Trophoblast cell (in vitro differentiated cells and primary cell): ENCODE measurements at regions not wholly inside any gene's neighbourhood (a gene's known extent, or its start where the extent isn't known, plus 50 kb on each side); places are given as distances from the start of the nearest gene placed in this dataset.
"Not testable (repeated sequence)": the region's sequence is repeated elsewhere in the genome, so short reads cannot be mapped to it uniquely, and the experiment has no call there.

Source experiments
- DNase-seq, 2 donors: peaks; one replicate each; pipeline ENCODE4 v3.0.0-alpha.2; 2016
- H2AFZ ChIP-seq: 2 replicates; pipeline ENCODE4 v1.6.1; 2013; ENCODE audit warnings: low read length, moderate library complexity, mild to moderate bottlenecking; ENCODE audit not compliant: insufficient read depth, poor library complexity
- H2AK5ac ChIP-seq: 2 replicates; pipeline ENCODE4 v1.6.1; 2013; ENCODE audit warnings: mild to moderate bottlenecking, low read length
- H2BK120ac ChIP-seq: 2 replicates; pipeline ENCODE4 v1.6.1; 2013; ENCODE audit warnings: low read length, mild to moderate bottlenecking, moderate library complexity; ENCODE audit not compliant: insufficient read depth, poor library complexity
- H2BK12ac ChIP-seq: 2 replicates; pipeline ENCODE4 v1.6.1; 2013; ENCODE audit warnings: mild to moderate bottlenecking, low read length, moderate library complexity
- H2BK5ac ChIP-seq: 2 replicates; pipeline ENCODE4 v1.6.1; 2013; ENCODE audit warnings: low read length, low read depth, moderate library complexity, mild to moderate bottlenecking; ENCODE audit not compliant: poor library complexity
- H3K14ac ChIP-seq: 2 replicates; pipeline ENCODE4 v1.6.1; 2013; ENCODE audit warnings: mild to moderate bottlenecking, low read length
- H3K18ac ChIP-seq: 2 replicates; pipeline ENCODE4 v1.6.1; 2013; ENCODE audit warnings: mild to moderate bottlenecking, low read length
- H3K23ac ChIP-seq: 2 replicates; pipeline ENCODE4 v1.6.1; 2013; ENCODE audit warnings: low read length
- H3K27ac ChIP-seq: 2 replicates; pipeline ENCODE4 v1.5.1; 2013; ENCODE audit warnings: low read depth, mild to moderate bottlenecking, inconsistent platforms, low read length, moderate library complexity
- H3K27me3 ChIP-seq: 2 replicates; pipeline ENCODE4 v1.6.1; 2013; ENCODE audit warnings: inconsistent platforms, mild to moderate bottlenecking, low read length, moderate library complexity; ENCODE audit not compliant: insufficient read depth
- H3K36me3 ChIP-seq, 2 experiments: 1 replicate in 1 of 2; 2 replicates in 1 of 2; pipeline ENCODE4 v1.6.1; 2013; ENCODE audit warnings: low read length in 2 of 2, mild to moderate bottlenecking in 2 of 2, moderate library complexity in 1 of 2; ENCODE audit not compliant: insufficient read depth in 2 of 2, control insufficient read depth in 1 of 2
- H3K4ac ChIP-seq: 2 replicates; pipeline ENCODE4 v1.6.1; 2013; ENCODE audit warnings: low read depth, mild to moderate bottlenecking, low read length, moderate library complexity
- H3K4me1 ChIP-seq, 2 experiments: 1 replicate in 1 of 2; 2 replicates in 1 of 2; pipeline ENCODE4 v1.6.1; 2013; ENCODE audit warnings: low read length in 2 of 2, mild to moderate bottlenecking in 2 of 2, moderate library complexity in 1 of 2; ENCODE audit not compliant: insufficient read depth in 2 of 2, control insufficient read depth in 1 of 2
- H3K4me2 ChIP-seq: 2 replicates; pipeline ENCODE4 v1.6.1; 2013; ENCODE audit warnings: inconsistent platforms, mild to moderate bottlenecking, low read length, moderate library complexity
- H3K4me3 ChIP-seq: 2 replicates; pipeline ENCODE4 v1.5.1; 2013; ENCODE audit warnings: mild to moderate bottlenecking, low read depth, low read length, inconsistent platforms
- H3K79me1 ChIP-seq: one replicate; pipeline ENCODE4 v1.6.1; 2013; ENCODE audit warnings: low read length
- H3K79me2 ChIP-seq: 2 replicates; pipeline ENCODE4 v1.6.1; 2013; ENCODE audit warnings: low read length, mild to moderate bottlenecking; ENCODE audit not compliant: control insufficient read depth, insufficient read depth, poor library complexity
- H3K9ac ChIP-seq: 2 replicates; pipeline ENCODE4 v1.6.1; 2013; ENCODE audit warnings: mild to moderate bottlenecking, low read length
- H3K9me3 ChIP-seq: 2 replicates; pipeline ENCODE4 v1.6.1; 2013; ENCODE audit warnings: low read depth, mild to moderate bottlenecking, control low read depth, inconsistent platforms, low read length; ENCODE audit not compliant: insufficient read depth
- H4K12ac ChIP-seq: 2 replicates; pipeline ENCODE4 v1.6.1; 2013; ENCODE audit warnings: low read depth, mild to moderate bottlenecking, low read length, moderate library complexity
- H4K8ac ChIP-seq: 2 replicates; pipeline ENCODE4 v1.6.1; 2013; ENCODE audit warnings: low read depth, mild to moderate bottlenecking, low read length, moderate library complexity
- H4K91ac ChIP-seq: one replicate; pipeline ENCODE4 v1.6.1; 2013; ENCODE audit warnings: low read depth, mild to moderate bottlenecking, low read length, moderate library complexity
- WGBS: extraction: QIAGEN DNeasy Blood & Tissue Kit; methylation state at CpG from one replicate; pipeline ENCODE4 v1.1.7; 2013; ENCODE audit warnings: missing lambda C conversion rate; ENCODE audit not compliant: insufficient read length, insufficient coverage; ENCODE audit errors: extremely low coverage; 5-methylcytosine and 5-hydroxymethylcytosine counted together

DNA sequence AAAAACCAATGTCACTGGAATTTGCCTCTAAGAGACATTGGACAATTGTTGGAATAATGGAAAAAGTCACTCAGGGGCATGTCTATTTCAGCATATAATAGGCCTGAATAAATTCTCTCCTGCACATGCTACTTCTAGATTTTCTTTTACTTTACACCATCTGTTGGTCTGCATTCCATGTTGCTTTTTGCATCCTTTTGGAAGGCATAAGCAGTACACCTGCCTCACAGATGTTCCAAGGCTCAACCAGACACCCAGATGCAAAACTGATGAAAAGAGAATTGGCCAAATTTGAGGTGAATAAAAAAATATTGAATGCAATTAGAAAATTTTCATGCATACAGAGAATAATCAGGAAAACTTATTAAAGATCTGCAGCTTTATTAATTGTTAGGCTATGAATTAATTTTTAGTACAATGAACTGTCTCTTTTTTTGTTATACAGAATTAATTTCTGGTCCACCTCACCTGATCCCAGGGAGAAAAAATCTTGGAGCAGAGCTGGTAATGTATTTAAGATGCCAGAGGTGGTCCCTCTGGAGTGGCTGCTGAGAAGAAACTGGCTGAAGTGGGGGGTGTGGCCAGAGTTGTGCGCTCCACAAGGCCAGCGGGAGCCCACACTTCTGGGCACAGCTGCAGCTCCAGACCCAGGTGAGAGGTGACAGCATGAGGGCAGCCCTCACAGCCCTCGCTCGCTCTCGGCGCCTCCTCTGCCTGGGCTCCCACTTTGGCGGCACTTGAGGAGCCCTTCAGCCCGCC lies 778.6 kb downstream of the CDH11 start:
- no CpG with 5 or more reads among the region's 8 CpGs for WGBS
- Histone ChIP-seq H3K79me2 (no peaks in the 10 kb centered on the region), H2AK5ac (no peak overlapping the region), H3K9me3 (peaks cover 6% of the 10 kb centered on the region), H3K18ac (no peak overlapping the region), H3K4me1 (no peaks in the 10 kb centered on the region), H2BK5ac (no peak overlapping the region), H2BK12ac (no peak overlapping the region), H2AFZ (no peak overlapping the region), H3K4me2 (no peak overlapping the region), H3K9ac (no peak overlapping the region), H4K91ac (no peak overlapping the region), H3K23ac (no peak overlapping the region), H4K12ac (no peak overlapping the region), H3K4ac (no peak overlapping the region), H3K27ac (no peak overlapping the region), H4K8ac (no peak overlapping the region), H3K14ac (no peak overlapping the region), H3K36me3 (no peaks in the 10 kb centered on the region), H3K4me3 (no peak overlapping the region), H3K79me1 (no peaks in the 10 kb centered on the region), H3K27me3 (no peaks in the 10 kb centered on the region), H2BK120ac (no peak overlapping the region)
- no peak for DNase-seq

DNA sequence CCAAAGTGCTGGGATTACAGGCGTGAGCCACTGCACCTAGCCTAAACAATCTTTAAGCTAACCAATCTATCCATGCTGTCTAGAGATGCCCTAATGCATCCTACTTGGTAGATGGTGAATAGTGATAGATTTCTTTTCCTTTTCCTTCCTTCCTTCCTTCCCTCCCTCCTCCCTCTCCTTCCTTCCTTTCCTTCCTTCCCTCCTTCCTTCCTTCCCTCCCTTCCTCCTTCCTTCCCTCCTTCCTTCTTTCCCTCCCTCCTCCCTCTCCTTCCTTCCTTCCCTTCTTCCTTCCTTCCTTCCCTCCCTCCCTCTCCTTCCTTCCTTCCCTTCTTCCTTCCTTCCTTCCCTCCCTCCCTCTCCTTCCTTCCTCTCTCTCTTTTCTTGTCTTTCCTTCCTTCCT lies 780.5 kb downstream of the CDH11 start:
- H3K79me2 ChIP-seq, H3K18ac ChIP-seq, H3K9ac ChIP-seq, H3K9me3 ChIP-seq, H3K27ac ChIP-seq, H3K4me2 ChIP-seq, H3K23ac ChIP-seq, H2BK120ac ChIP-seq, H3K36me3 ChIP-seq, H4K12ac ChIP-seq, H3K14ac ChIP-seq, H3K27me3 ChIP-seq, H4K8ac ChIP-seq, H2AFZ ChIP-seq, H3K4ac ChIP-seq, H3K4me3 ChIP-seq, H4K91ac ChIP-seq, H3K4me1 ChIP-seq, H3K79me1 ChIP-seq, H2BK12ac ChIP-seq, H2BK5ac ChIP-seq, DNase-seq, H2AK5ac ChIP-seq: not testable (repeated sequence)
- WGBS = no CpG with 5 or more reads among the region's 1 CpG

DNA sequence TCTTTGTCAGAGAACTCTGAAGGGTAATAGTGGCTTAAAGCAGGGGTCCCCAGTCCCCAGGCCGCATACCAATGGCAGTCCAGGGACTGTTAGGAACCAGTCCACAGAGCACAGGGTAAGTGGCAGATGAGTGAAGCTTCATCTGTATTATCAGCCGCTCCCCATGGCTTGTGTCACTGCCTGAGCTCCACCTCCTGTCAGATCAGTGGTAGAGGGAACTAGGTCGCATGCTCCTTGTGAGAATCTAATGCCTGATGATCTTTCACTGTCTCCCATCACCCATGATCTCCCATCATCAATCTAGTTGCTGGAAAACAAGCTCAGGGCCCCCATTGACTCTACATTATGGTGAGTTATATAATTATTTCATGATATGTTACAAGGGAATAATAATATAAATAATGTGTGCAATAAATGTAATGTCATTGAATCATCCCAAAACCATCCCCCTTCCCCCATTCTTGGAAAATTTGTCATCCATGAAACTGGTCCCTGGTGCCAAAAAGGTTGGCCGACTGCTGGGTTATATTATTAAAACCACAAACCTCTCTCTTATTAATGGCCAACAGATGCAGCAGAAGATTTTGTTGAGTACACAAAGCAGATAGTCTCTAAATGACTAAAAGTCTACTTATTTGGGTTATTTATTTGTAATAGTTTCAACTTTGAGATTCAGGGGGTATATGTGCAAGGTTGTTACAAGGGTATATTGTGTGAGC lies 782.7 kb downstream of the CDH11 start:
- no peak overlapping the region for H2BK12ac ChIP-seq
- WGBS = no CpG with 5 or more reads among the region's 4 CpGs

DNA sequence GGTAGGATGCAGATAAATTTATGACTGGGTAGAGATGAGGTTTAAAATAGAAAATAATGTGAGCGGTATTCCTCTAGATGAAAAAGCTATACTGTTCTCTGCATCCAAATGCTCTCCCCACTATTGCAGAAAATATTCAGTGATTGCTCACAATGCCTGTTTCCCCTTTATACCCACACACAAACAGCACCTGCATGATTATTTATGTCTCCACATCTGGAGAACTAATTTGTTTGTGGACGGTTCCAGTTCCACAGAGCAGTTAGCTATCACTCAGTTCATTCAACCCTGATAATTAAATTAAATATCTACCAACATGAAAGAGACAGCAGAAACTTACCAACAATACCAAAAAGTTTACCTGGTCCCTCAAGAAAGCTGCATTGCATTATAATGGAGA lies 800.0 kb downstream of the CDH11 start:
- WGBS = 100% methylated on average over 1 of the region's 2 CpGs
- no peaks in the 10 kb centered on the region for H3K36me3 ChIP-seq
- H3K79me1 ChIP-seq = no peaks in the 10 kb centered on the region

More for the DNA sequence above, 782.7 kb downstream of the CDH11 start:
- H3K4me2 ChIP-seq = no peak overlapping the region
- no peak overlapping the region for H2AFZ ChIP-seq
- no peak for DNase-seq
- no peak overlapping the region for H4K91ac ChIP-seq
- H3K36me3 ChIP-seq = no peaks in the 10 kb centered on the region
- H3K27ac ChIP-seq = no peak overlapping the region
- H3K4me3 ChIP-seq = no peak overlapping the region
- H3K4me1 ChIP-seq = no peaks in the 10 kb centered on the region
- no peak overlapping the region for H3K23ac ChIP-seq
- no peak overlapping the region for H4K8ac ChIP-seq
- peaks cover 3% of the 10 kb centered on the region for H3K9me3 ChIP-seq
- H2BK120ac ChIP-seq = no peak overlapping the region
- no peak overlapping the region for H3K14ac ChIP-seq
- no peak overlapping the region for H2BK5ac ChIP-seq
- H3K9ac ChIP-seq = no peak overlapping the region
- no peak overlapping the region for H4K12ac ChIP-seq
- H3K27me3 ChIP-seq = no peaks in the 10 kb centered on the region
- H3K79me2 ChIP-seq = no peaks in the 10 kb centered on the region
- no peak overlapping the region for H3K18ac ChIP-seq
- H3K4ac ChIP-seq = no peak overlapping the region
- no peaks in the 10 kb centered on the region for H3K79me1 ChIP-seq
- no peak overlapping the region for H2AK5ac ChIP-seq

More for the DNA sequence above, 800.0 kb downstream of the CDH11 start:
- Histone ChIP-seq H4K12ac (no peak overlapping the region), H3K4me3 (no peak overlapping the region), H4K91ac (no peak overlapping the region), H2BK5ac (no peak overlapping the region), H3K27me3 (no peaks in the 10 kb centered on the region), H2AFZ (no peak overlapping the region), H3K9me3 (no peaks in the 10 kb centered on the region), H2BK12ac (no peak overlapping the region), H3K4me1 (no peaks in the 10 kb centered on the region), H3K23ac (no peak overlapping the region), H3K14ac (no peak overlapping the region), H2BK120ac (no peak overlapping the region), H3K18ac (no peak overlapping the region), H3K27ac (no peak overlapping the region), H3K9ac (no peak overlapping the region), H2AK5ac (no peak overlapping the region), H3K4ac (no peak overlapping the region), H3K4me2 (no peak overlapping the region), H3K79me2 (no peaks in the 10 kb centered on the region), H4K8ac (no peak overlapping the region)
- DNase-seq = no peak
